GM21529 (cell line): ENCODE measurements at regions not wholly inside any gene's neighbourhood (a gene's known extent, or its start where the extent isn't known, plus 50 kb on each side); places are given as distances from the start of the nearest gene placed in this dataset.

Source experiments
- ATAC-seq: cut with Tn5 transposase; IDR thresholded peaks from one replicate; pipeline ENCODE4 v1.9.1; 2021; ENCODE audit not compliant: unreplicated experiment

DNA sequence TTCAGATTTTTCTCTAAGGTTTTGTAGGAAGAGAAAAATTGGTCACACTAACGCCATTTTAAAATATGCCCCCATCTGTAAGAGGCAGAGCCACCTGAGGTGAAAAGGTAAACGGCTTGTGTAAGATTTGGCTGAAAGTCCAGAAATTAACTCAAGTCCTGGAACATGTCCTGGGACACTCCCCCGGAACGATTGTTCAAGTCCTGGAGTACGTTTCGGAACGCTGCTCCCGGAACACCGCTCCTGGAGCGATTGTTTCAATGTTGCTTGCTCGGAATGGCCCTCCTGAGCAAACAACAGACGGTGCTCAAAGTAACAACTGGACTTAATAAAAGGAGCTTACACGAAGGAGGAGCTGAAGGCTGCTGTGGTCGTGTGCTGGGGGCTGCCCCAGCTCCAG, 796.5 kb upstream of the SLIT2 start:
- no peak for ATAC-seq

DNA sequence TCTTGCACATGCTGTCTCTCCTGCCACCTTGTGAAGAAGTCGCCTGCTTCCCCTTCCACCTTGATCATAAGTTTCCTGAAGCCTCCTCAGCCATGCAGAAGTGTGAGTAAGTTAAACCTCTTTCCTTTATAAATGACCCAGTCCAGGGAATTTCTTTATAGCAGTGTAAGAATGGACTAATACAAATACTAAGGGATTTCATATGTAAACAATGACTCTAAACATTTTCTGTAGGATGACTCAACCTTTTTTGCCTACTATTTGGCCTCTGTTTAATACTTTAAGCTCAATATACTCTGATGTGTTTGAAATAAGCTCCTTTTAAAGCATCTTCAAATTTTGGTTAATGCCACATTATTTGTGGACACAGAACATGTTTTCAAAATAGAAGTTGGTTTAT, 813.5 kb upstream of the SLIT2 start:
- ATAC-seq = no peak

DNA sequence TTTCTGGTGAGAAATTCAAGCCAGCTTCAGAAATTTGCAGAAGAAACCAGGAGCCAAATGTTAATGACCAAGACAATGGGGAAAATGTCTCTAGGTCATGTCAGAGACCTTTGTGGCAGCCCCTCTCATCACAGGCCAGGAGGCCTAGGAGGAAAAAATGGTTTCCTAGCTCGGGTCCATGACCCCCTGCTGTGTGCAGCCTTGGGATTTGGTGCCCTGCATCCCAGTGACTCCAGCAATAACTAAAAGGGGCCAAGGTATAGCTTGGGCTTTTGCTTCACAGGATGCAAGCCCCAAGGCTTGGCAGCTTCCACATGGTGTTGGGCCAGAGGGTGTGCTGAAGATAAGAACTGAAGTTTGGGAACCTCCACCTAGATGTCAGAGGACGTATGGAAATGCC, 814.7 kb upstream of the SLIT2 start:
- no peak for ATAC-seq

DNA sequence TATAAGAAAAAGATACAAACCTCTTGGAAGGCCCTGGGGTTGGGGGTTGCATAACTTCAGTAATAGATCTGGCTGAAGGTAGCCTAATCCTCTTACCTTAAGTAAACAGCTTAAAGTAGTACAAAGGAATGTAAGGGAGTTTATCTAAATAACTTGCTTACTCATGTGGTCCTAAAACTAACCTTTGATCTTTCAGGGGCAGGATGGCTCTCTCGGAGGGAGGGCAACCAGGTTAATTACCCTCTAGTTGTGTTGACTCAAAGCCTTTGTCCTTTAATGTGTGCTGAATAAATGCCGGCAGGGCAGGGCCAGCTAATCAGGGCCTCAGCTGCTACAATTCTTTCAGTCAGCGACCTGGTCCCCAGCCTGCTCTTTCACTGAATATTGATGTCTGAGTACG, 822.0 kb upstream of the SLIT2 start:
- no peak for ATAC-seq

DNA sequence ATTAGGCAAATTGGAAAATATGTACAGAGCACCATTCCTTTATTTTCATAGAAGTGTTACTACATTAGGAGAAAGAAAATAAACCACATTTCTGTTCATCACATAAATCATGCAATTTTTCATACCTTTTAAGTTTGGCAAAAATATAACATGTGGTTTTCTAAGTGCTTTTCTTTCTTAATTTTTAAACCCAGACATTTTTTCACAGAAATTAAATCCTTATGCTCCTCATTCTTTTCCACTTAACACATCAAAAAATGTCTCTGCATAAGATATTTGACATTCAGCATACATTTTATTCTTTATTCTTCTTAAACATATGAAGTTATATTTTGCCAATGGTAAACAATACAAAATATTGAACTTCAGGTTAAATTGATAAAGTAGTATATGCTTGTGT, 826.6 kb upstream of the SLIT2 start:
- ATAC-seq = no peak

DNA sequence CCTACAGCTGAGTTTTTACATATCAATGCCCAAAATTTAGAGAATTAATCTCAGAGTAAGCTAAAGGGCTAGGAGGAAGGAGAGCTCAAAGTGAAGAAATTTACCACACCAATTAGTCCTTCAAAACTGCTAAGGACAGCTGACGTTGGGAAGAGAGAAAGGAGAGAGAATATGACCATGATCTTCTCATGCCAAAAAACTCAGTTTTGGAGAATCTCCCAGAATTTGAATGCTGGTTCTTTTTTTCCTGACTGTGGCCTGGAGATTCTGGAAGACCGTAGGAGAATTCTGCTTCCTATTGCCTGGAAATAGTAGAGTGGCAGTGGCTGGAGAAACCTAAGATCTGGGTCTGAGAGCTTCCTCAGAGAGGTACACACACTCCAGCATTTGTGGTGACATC, 834.4 kb upstream of the SLIT2 start:
- no peak for ATAC-seq

DNA sequence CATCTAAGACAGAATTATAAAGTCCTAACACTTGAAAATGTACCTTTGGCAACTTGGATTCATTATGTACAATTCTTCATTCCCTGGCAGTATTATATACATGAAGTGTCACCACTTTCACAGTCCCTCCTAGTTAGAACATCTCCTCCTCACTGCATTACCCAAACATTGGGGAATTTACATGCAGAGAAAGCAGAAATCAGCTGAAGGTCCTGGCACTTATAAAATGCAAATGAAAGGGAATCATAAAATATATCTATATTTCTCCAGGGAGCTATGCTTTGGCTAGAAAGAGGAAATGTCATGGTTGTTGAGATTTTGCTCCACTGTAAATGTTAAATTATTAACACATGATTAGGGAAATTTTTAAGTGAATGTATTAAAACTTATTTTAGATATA, 835.6 kb upstream of the SLIT2 start:
- no peak for ATAC-seq

DNA sequence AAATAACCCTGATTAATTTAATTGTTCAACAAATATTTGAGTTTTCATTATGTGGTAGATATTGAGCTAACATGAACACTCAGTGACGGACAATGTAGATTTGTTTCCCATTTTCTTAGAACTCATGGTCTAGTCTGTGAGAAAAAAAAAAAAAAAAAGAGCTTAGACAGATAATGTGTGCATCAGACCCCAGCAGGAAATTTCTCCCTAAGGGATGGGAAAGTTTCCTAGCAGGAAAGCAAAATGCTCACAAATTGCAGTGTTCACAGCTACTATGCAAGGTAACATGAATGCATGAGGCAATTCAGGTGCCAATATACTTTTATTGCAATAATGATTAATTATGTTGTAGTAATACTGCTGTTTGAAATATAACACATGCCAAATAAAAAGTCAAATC, 843.2 kb upstream of the SLIT2 start:
- ATAC-seq = no peak

DNA sequence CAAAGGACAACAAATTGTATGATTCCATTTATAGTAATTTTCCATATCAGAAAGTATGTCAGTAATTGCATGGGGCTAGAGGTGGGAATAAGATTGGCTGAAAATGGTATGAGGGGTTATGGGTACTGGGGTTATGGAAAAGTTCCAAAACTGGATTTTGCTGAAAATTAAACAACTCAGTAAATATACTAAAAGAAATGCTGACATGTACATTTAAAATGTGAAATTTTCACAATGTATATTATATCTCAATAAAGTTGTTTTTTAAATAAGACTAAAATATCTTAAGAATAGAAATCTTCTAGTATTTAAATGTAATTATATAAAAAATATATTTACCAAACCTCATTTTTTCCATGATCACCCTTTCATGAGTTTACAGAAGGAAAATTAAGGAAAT, 844.9 kb upstream of the SLIT2 start:
- ATAC-seq = no peak

DNA sequence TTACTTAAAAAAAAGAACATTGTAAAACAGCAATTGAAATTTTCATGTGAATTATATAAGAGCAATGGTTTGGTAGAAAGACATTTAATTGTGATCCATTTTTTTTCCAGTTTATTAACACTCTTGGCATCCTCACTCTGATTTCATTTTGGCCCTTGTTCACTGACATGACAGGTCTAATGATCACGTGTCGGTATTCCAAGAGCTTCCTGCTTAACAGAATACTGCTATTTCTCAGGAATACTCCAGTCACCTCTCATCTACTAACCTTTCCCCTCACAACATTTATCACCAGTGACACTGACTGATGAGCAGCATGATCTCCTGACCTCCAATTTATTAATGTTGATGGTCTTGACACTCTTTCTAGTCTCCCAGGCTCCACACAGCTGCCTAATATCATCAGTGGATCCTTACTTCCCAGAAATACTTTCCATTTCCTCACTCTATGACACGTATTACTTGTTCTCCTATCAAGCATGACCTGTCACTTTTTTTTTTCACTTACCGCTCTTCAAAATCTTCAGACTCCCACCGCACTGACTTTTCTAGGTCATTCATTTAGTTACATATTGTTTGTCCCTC, 847.8 kb upstream of the SLIT2 start:
- no peak for ATAC-seq

DNA sequence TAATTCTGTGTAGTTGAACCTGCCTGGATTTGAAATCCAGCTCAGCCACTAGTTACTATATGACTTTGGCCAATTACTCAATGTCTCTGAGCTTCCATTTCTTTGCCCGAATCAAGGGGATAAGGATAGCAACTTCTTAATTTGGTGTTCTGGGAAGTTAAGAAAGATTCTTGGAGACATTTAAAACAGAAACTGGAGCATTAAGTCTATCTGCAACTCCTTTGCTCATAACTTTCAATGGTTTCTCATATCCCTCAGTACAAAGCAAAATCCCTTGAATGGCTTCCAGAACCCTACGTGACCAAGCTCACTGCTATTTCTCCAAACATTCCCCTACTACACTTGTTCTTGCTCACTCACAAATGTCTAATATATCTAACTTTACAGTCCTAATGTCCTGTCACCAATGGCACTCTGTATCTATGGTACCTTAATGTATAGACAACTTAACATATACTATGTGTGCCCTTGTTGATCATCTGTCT, 849.1 kb upstream of the SLIT2 start:
- no peak for ATAC-seq

DNA sequence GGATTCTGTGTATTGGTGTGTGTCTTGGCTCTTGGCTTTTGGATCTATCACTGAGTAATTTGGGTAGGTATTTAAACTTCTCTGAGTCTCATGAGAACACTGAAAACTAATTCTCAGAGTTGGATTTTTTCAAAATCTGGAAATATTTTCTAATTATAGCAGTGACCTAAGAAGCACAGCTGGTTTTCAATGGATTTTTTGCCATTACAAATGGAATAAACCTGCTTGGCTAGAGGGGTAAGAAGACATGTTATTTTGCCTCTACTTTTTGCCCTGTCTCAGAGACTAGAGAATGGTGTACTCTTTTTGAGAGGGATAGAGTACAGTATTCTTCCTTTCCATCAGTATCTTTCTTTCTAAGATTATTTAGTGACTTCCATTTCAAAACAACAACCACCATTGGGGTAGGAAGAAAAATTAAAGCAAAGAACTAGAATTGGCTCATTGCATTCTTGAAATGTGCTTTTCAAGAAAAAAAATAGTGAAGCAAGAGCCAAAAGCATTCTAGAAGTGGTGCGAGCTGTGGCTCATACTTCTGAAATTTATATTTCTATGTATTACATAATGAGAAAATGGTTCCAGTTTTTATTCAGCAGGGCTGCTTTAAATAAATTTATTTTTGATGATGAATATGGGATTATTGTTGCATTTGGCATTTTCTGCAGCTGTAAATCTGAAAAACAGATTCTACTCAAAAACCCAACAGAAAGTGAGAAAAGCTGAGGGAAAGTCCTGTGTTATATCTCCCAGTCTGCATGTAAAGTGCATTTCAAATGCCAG, 850.2 kb upstream of the SLIT2 start:
- no peak for ATAC-seq

DNA sequence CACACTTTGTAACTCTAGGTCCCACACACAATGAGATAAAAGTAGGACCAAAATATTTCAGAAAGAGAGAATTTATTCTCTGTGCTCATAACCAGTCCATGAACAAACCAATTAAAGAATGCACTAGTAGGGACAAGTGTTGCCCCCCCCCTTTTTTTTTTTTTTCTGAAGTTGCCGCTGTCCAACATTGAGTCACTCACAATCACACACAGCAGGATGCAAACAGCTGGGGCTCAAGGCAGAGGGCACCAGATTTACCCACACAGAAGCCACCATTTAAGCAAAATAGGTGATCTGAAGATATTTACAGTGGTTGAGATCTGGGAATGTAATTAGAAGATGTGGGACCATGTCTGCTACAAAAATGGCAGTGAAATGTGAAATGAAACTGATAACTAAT, 850.9 kb upstream of the SLIT2 start:
- no peak for ATAC-seq

DNA sequence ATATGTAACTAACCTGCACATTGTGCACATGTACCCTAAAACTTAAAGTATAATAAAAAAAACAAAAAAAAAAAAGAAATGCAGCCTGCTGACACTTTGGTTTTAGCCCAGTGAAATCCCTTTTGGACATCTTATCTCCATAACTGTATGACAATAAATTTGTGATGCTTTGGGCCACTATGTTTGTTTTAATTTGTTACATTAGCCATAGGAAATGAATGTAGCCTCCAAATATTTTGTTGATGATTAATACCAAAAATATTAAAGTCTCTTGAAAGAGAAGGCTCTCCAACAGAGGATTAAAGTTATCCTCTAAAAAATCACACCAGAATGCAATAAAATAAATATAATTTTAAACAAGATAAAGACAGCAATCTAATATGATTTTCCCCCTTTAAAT, 852.7 kb upstream of the SLIT2 start:
- ATAC-seq = no peak

DNA sequence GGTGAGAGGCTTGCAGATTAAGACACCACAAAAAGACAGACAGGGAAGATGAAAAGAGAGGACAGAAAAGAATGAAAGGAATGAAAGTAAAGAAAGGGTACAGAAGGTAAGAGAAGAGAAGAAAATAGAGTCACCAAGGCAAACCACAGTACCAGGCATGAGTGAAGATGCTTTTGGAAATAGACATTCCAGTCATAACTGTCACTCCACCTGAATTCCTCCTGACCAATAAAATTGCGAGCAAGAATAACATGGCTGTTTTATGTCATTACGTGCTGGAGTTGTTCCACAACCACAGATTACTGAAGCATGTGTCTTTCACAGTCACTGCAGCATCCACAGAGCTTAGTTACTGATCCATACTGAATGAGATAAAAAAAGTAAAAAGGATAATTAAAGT, 864.9 kb upstream of the SLIT2 start:
- ATAC-seq = no peak

DNA sequence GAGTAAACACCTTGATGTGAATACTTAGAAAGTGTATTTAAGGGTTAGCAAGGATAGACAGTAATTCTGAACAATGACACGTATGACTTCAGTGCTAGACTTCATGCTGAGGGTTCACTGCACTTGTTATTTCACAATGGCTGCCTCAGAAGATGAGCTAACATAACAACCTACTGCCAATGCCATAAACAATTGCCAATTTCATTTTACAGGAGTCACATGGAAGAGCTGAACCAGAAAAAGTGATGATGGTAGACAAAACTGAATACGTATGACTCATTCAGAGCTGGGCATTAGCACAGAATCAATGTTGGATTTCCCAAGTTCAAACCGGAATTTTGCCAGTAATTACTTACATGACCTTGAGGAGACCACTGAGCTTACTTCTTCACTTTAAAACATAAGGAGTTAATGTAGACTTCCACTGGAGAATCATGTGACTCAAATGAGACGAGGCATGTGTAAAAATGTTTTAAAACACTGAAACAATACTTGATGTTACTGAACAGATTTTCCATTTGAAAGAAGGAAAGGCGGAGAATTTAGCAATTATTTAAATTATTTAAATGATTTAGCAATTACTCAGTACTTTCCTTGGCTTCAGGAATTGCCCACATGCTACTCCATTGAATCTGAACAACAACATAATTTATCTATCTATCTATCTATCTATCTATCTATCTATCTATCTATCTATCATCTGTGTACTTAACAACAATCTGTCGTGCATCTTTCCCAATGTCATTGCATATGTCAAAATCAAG, 868.5 kb upstream of the SLIT2 start:
- ATAC-seq = no peak

DNA sequence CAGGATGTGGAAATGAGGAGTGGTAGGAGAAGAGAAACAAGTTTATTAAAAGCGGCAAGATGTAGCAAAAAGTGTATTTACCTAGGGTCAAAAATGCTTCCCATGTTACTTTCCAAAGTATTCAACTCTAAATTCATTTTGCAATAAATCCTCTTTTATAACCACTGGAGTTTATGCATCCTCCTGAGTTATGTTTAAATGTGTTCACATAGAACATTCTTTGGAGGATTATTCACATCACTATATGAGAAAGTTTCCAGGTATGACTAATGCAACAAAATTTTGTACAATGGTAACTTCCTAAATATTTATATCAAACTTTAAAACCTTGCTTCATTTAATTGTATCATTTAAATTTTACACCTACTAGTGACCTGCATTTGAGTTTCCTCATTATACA, 870.6 kb upstream of the SLIT2 start:
- no peak for ATAC-seq

DNA sequence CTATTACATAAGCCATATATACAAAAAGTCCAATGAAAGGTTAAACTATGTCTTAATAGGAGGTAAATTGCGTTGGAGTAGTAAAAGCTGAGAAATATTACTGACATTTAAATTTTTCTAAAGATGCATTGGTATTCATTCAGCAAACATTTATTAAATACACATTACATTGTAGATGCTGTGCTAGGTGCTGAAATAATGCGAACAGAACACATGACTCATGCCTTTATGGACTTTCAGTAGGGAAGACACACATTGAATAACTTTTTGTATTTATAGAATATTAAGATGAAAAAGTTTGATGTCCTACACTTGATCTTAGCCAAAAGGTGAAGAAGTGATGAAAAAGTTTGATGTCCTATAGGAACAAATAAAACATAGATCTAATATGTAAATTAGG, 871.1 kb upstream of the SLIT2 start:
- ATAC-seq = no peak

DNA sequence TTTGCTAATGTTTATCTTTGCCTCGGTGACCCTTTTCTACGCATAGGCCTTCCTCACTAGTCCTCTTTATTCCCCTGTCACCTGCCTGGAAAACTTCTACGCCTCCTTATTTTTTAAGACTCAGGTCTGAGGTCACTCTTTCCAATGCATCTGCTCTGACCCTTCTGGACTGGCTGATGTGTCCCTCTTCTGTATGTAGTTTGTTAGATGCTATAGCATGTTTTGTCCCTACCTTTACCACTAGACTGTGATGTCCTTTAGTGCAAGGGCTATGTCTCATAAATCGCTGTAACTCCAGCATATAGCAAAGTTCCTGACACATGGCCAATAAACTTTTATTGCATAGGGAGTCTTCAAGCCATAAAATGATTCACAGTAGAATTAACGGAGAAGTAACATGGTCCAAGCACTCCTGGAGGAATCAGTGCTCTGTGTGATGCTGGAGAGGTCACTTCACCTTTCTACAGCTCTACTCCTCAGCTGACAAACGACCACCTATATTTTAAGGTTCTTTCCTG, 872.5 kb upstream of the SLIT2 start:
- ATAC-seq = no peak

DNA sequence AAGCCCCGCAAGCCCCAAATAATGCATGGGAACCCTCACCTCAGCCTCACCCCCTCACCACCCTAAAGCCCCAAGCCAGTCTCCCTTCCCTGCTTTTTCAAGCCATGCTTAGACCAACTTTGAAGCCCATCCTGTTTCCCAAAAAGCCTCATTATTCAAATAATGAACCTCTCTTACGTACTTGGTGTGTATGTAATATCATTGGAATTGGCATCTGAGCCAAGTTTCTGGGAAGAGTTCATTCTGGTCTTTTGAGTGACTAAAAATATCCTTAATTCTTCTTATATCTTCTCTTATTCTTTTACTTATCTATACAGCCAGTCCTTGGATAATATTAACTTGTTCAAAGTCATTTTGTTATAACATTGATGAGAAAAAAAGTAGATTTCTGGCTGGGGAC, 875.8 kb upstream of the SLIT2 start:
- ATAC-seq = no peak

DNA sequence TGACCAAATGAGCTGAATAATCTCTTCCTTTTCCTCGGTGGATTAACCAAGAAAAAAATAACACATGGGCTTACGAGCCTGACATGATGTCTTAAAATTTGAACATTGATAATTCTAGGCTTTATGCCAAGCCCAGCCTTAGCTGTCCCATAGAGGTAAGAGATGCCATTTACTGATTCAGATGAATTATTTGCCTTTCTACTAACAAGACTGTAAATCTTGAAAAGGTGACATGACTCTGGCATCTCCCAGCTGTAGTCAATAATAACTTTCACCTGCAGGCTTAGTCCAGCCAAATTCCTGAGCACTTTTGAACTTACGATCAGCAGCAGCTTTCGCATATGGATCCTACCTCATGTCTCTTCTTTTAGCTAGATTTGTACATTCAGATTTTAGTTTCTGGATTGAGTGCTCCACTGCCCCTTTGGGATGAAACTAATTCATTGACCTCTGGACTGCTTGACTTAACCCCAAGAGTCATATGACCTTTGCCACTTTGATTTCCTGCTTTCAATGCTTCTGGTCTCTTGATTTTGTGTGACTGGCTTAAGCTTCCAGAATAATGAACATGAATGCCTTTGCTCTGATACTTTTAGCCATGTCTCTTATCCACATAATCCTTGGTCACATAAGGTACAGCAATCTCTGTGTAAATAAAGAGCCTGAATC, 876.4 kb upstream of the SLIT2 start:
- ATAC-seq = no peak
